ENCODE measurements at regions not wholly inside any gene's neighbourhood (a gene's known extent, or its start where the extent isn't known, plus 50 kb on each side); places are given as distances from the start of the nearest gene placed in this dataset.

DNA sequence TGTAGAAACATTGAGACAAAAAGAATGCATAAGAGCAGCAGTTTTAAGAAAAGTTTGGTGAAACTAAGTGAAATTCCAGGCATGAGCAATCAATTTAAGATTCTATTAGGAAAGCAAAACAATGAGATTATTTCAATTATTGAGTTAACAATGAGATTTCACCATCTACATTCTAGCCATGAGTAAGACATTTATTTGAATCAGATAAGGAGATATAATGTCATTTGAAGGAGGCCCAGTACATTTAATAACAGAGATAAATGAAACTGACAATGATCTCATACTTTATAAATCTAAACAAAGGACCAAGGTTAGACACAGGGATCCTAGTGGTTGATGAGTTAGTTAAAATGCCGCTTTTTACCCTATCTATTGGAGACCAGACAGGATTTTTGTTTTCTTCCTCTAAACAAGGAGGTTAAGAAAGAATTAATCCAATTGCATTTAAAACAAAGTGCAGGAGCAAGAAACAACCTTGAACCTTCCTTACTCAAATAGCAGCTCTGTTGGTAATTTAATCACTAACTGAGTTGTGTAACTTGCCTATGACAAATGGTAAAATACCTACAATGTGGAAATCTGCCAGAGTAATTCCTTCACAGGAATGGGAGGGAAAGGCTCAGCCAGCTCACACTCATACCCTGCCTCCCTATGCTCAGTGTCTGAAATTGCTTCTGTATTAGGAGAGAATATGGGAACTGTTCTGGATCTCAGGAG lies 103.5 kb upstream of the NR3C1 start (continued):
- TF ChIP-seq, protein P1, sequence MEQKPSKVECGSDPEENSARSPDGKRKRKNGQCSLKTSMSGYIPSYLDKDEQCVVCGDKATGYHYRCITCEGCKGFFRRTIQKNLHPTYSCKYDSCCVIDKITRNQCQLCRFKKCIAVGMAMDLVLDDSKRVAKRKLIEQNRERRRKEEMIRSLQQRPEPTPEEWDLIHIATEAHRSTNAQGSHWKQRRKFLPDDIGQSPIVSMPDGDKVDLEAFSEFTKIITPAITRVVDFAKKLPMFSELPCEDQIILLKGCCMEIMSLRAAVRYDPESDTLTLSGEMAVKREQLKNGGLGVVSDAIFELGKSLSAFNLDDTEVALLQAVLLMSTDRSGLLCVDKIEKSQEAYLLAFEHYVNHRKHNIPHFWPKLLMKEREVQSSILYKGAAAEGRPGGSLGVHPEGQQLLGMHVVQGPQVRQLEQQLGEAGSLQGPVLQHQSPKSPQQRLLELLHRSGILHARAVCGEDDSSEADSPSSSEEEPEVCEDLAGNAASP (IDR thresholded peaks at IDR 0.05), result no peak
- TF ChIP-seq ZNF24 (IDR thresholded peaks at IDR 0.05) (no peak), TAL1 (IDR thresholded peaks at IDR 0.05) (no peak), SAFB2 (IDR thresholded peaks at IDR 0.05; ENCODE audit: borderline replicate concordance, low read depth, low read length, severe bottlenecking) (no peak)

DNA sequence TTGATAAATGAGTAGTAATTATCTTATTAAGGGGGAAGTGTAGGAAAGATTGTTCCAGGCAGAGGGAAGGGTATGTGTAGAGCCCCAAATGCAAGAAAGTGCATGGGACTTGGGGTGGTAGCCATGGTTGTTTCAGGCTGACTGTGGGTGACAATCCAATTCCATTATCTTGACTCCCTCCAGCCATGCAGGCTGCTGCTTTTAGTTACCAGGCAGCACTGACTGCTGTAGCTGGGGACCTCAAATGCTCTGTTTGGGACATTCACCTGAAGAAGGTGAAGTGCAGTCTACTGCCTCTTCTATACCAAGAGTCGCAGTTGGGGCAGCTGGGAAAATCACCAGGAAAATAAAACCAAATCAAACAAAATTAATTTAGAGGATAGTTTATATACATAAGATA lies 102.4 kb upstream of the NR3C1 start:
- H3K9me1 ChIP-seq (ENCODE audit: control insufficient read depth, insufficient read depth, low read length), result no peaks in the 10 kb centered on the region
- no peak overlapping the region for H3K4me2 ChIP-seq (ENCODE audit: insufficient read depth, low read length)
- H4K20me1 ChIP-seq (replicated peaks; ENCODE audit: control insufficient read depth, insufficient read depth, low read length), result no peaks in the 10 kb centered on the region
- no peaks in the 10 kb centered on the region for H3K4me1 ChIP-seq (replicated peaks in 1 of 2; ENCODE audit: control insufficient read depth in 2 of 2, insufficient read depth in 2 of 2, low read length in 2 of 2)
- BruUV-seq (replicated peaks), result no TSS peak
- ChIA-PET CTCF (ENCODE audit: low intra/inter-chr PET ratio) (no interaction called here), POLR2A (no interaction called here)
- no peak for TF ChIP-seq ZNF311 (CRISPR knock-in tag; IDR thresholded peaks at IDR 0.05)
- TF ChIP-seq, protein P2, sequence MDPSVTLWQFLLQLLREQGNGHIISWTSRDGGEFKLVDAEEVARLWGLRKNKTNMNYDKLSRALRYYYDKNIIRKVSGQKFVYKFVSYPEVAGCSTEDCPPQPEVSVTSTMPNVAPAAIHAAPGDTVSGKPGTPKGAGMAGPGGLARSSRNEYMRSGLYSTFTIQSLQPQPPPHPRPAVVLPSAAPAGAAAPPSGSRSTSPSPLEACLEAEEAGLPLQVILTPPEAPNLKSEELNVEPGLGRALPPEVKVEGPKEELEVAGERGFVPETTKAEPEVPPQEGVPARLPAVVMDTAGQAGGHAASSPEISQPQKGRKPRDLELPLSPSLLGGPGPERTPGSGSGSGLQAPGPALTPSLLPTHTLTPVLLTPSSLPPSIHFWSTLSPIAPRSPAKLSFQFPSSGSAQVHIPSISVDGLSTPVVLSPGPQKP (CRISPR knock-in tag; IDR thresholded peaks at IDR 0.05), result no peak
- no peak overlapping the region for H3K4me3 ChIP-seq
- DNase-seq (ENCODE audit: extremely low read depth in 1 of 4, low spot score in 3 of 4), result no peak
- WGBS (ENCODE audit: insufficient coverage, low coverage, missing lambda C conversion rate), result 0% methylated on average over 1 of the region's 1 CpG
- H3K27me3 ChIP-seq (ENCODE audit: control insufficient read depth in 2 of 2, insufficient read depth in 2 of 2, low read length in 2 of 2), result no peaks in the 10 kb centered on the region
- no peaks in the 10 kb centered on the region for H3K79me2 ChIP-seq (ENCODE audit: control insufficient read depth, insufficient read depth, low read length)
- in situ Hi-C loops (cut with MboI) (no loop called here), intact Hi-C loops (cut with micrococcal nuclease) (no loop called here)
- no peak for ATAC-seq
- no peak overlapping the region for H3K9ac ChIP-seq (ENCODE audit: insufficient read depth in 1 of 2, low read depth in 2 of 2, low read length in 2 of 2)
- no peak overlapping the region for H2AFZ ChIP-seq (ENCODE audit: low read depth, low read length)
- FAIRE-seq, result no peak
- H3K27ac ChIP-seq (ENCODE audit: extremely low read depth, low read depth, low read length), result no peak overlapping the region
- H3K36me3 ChIP-seq (ENCODE audit: control insufficient read depth, insufficient read depth, low read length), result no peaks in the 10 kb centered on the region
- H3K9me3 ChIP-seq (replicated peaks; ENCODE audit: control insufficient read depth, insufficient read depth, low read depth, low read length), result no peaks in the 10 kb centered on the region

Measured in K562 (cell line).